ENCODE measurements at regions not wholly inside any gene's neighbourhood (a gene's known extent, or its start where the extent isn't known, plus 50 kb on each side); places are given as distances from the start of the nearest gene placed in this dataset.
"Not testable (repeated sequence)": the region's sequence is repeated elsewhere in the genome, so short reads cannot be mapped to it uniquely, and the experiment has no call there.

DNA sequence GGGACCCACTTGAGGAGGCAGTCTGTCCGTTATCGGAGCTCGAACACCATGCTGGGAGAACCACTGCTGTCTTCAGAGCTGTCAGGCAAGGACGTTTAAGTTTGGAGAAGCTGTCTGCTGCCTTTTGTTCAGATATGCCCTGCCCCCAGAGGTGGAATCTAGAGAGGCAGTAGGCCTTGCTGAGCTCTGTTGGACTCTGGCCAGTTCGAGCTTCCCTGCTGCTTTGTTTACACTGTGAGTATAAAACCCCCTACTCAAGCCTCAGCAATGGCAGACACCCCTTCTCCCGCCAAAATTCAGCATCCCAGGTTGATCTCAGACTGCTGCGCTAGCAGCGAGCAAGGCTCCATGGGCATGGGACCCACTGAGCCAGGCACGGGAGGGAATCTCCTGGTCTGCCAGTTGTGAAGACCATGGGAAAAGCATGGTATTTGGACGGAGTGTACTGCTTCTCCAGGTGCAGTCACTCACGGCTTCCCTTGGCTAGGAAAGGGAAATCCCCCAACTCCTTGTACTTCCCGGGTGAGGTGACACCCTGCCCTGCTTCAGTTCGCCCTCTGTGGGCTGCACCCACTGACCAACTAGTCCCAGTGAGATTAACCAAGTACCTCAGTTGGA lies 134.5 kb upstream of the RBMS1 start:
- TF ChIP-seq, protein P1, sequence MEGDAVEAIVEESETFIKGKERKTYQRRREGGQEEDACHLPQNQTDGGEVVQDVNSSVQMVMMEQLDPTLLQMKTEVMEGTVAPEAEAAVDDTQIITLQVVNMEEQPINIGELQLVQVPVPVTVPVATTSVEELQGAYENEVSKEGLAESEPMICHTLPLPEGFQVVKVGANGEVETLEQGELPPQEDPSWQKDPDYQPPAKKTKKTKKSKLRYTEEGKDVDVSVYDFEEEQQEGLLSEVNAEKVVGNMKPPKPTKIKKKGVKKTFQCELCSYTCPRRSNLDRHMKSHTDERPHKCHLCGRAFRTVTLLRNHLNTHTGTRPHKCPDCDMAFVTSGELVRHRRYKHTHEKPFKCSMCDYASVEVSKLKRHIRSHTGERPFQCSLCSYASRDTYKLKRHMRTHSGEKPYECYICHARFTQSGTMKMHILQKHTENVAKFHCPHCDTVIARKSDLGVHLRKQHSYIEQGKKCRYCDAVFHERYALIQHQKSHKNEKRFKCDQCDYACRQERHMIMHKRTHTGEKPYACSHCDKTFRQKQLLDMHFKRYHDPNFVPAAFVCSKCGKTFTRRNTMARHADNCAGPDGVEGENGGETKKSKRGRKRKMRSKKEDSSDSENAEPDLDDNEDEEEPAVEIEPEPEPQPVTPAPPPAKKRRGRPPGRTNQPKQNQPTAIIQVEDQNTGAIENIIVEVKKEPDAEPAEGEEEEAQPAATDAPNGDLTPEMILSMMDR (IDR thresholded peaks at IDR 0.05) = not testable (repeated sequence)
- TF ChIP-seq EZH2 (IDR thresholded peaks at IDR 0.05; ENCODE audit: borderline replicate concordance, insufficient read depth, low read depth, low read length, poor library complexity, severe bottlenecking) = not testable (repeated sequence)

Data from B cell (primary cell).